AG09309 (cell line): ENCODE measurements at regions not wholly inside any gene's neighbourhood (a gene's known extent, or its start where the extent isn't known, plus 50 kb on each side); places are given as distances from the start of the nearest gene placed in this dataset.
"Not testable (repeated sequence)": the region's sequence is repeated elsewhere in the genome, so short reads cannot be mapped to it uniquely, and the experiment has no call there.

Source experiments
- DNase-seq: peaks from one replicate; pipeline ENCODE4 v3.0.0-alpha.2; 2010; ENCODE audit warnings: low read depth
- H3K4me3 ChIP-seq: 2 replicates; pipeline ENCODE4 v1.5.1; 2011; ENCODE audit warnings: mild to moderate bottlenecking, low read depth, low read length, moderate library complexity; ENCODE audit not compliant: control insufficient read depth
- CTCF ChIP-seq: IDR thresholded peaks from 2 replicates; pipeline ENCODE4 v1.5.1; 2011; ENCODE audit warnings: mild to moderate bottlenecking, low read depth, low read length, inconsistent platforms; ENCODE audit not compliant: insufficient read depth, control insufficient read depth; ENCODE audit errors: missing control alignments

GRCh38 chr10:53357587-53357986 lies 585.0 kb upstream of the MBL2 start:
- no peak for TF ChIP-seq CTCF
- no peak overlapping the region for H3K4me3 ChIP-seq
- no peak for DNase-seq

DNA sequence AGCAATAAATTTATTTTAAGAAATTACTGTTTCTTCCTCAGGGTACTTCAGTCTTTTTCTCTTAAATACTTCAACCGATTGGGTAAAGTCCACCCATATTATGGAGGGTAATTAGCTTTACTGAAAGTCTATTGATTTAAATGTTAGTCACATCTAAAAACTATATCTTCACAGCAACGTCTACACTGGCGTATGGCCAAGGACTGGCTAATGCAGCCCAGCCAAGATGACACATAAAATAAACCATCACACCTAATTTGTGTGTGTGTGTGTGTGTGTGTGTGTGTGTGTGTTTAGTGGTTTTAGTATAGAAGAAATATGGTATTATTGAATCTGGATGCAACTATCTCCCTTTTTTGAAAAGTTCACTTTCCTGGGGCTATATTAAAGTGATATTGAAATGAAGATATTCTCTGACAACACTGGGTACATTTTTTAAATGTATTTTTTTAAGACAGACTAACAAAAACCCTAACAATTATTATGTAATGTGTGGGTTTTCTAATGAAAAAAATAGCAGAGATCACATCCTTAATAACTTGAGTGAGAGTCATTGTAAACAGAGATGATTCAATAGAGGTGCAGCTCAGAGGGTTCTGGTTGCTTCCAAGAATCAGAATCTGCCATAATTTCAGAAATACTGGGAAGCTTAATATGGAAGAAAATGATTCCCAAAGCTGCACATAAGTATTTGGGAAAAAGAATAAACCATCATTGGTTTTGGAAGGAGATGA lies 584.2 kb upstream of the MBL2 start:
- no peak for TF ChIP-seq CTCF
- no peak for DNase-seq
- H3K4me3 ChIP-seq, result no peak overlapping the region

- not testable (repeated sequence) for H3K4me3 ChIP-seq, DNase-seq
These were observed 569.9 kb upstream of the MBL2 start for GRCh38 chr10:53342531-53342930.

- H3K4me3 ChIP-seq, DNase-seq: not testable (repeated sequence)
These were observed 565.6 kb upstream of the MBL2 start for GRCh38 chr10:53338199-53338598.

DNA sequence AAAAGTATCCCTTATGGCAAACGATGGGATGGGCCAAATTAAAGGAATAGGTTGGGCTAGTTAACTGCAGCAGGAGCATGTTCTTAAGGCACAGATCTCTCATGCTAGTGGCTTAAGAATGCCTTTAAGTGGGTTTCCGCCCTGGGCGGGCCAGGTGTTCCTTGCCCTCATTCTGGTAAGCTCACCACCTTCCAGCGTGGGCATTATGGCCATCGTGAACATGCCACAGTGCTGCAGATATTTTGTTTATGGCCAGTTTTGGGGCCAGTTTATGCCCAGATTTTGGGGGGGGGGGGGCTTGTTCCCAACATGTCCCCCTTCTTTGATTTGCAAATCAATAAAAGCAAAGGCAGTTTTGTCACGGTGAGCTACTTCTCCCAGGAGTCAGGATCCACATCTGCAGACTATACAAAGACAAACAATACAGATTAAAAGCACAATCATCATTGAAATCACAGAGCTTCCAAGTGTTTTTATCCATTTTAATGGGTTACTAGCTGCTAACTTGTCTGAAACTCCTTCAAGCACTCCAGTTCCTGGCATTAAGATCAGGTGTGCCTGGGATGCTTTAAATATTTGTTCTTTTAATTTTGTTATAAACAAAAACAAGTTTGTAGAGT lies 563.3 kb upstream of the MBL2 start:
- DNase-seq, H3K4me3 ChIP-seq: not testable (repeated sequence)

- H3K4me3 ChIP-seq, result no peak overlapping the region
- no peak for TF ChIP-seq CTCF
- DNase-seq, result no peak
These were observed 558.9 kb upstream of the MBL2 start for GRCh38 chr10:53331460-53331859.

- not testable (repeated sequence) for H3K4me3 ChIP-seq, DNase-seq
These were observed 554.1 kb upstream of the MBL2 start for GRCh38 chr10:53326401-53327305.

- no peak for DNase-seq
- no peak for TF ChIP-seq CTCF
- no peak overlapping the region for H3K4me3 ChIP-seq
These were observed 552.5 kb upstream of the MBL2 start for GRCh38 chr10:53325066-53325465.
